ENCODE measurements at regions not wholly inside any gene's neighbourhood (a gene's known extent, or its start where the extent isn't known, plus 50 kb on each side); places are given as distances from the start of the nearest gene placed in this dataset.
"Not testable (repeated sequence)": the region's sequence is repeated elsewhere in the genome, so short reads cannot be mapped to it uniquely, and the experiment has no call there.

DNA sequence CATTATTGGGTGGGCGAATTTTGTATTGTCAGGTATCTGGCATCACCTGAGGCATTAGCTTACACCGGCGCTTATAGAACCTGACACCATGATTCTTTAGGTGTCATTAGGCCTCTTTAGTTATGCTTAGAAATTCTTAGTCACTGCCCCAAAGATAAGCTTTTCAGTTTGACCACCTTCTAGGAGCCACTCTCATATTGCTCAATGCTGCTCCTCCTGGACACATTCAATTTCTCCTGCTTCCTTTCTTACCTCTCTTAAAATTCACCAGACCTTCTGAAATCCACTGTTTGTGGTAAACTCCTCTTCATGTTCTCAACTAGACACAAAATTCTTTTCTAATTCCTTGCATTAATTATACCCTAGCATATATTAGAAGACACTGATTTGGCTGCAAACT, 93.9 kb upstream of the NOX4 start:
- not testable (repeated sequence) for H3K27ac ChIP-seq (ENCODE audit: low read depth, low read length); H3K27me3 ChIP-seq (ENCODE audit: control insufficient read depth, insufficient read depth, low read length); H3K4me1 ChIP-seq (ENCODE audit: control insufficient read depth, insufficient read depth, low read length); H3K36me3 ChIP-seq (ENCODE audit: control insufficient read depth, insufficient read depth, low read length); H3K4me3 ChIP-seq (ENCODE audit: low read depth, low read length); H3K9me3 ChIP-seq (ENCODE audit: control insufficient read depth, insufficient read depth, low read depth, low read length); H3K9ac ChIP-seq (ENCODE audit: low read length)

DNA sequence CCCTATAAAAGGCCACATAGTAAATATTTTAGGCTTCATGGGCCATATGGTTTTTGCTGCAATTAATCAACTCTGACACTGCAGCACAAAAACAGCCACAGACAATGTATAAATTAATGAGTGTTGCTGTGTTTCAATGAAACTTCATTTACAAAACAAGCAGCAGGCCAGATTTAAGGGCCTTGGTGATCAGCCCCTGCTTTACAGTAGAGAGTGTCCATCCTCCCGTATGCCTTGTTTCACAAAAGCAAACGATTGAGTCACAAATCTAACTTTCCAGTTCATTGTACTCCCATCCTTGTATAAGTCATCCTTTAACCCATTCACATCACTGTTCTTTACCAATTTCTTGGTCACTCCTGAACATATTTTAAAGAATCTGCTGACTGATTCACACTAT, 94.3 kb upstream of the NOX4 start:
- H3K9ac ChIP-seq (ENCODE audit: low read length); H3K4me1 ChIP-seq (ENCODE audit: control insufficient read depth, insufficient read depth, low read length); H3K9me3 ChIP-seq (ENCODE audit: control insufficient read depth, insufficient read depth, low read depth, low read length); H3K27me3 ChIP-seq (ENCODE audit: control insufficient read depth, insufficient read depth, low read length); H3K4me3 ChIP-seq (ENCODE audit: low read depth, low read length); H3K27ac ChIP-seq (ENCODE audit: low read depth, low read length); H3K36me3 ChIP-seq (ENCODE audit: control insufficient read depth, insufficient read depth, low read length): not testable (repeated sequence)

DNA sequence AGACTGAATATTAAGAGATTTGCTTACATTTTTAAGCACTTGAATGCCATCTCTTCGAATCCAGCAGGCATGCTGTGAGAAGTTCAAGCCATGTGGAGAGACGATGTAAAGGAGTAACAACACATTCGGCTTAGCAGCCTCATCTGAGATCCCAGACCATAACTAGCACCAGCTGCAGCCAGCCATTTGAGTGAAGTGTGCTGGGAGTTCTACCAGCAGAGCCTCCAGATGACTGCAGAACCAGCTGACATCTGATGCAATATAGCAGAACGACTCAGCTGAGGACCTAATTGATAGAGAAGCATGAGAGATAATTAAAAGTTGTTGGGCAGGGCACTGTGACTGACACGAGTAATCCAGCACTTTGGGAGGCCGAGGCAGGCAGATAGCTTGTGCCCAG, 98.2 kb upstream of the NOX4 start:
- H3K27ac ChIP-seq (ENCODE audit: low read depth, low read length); H3K27me3 ChIP-seq (ENCODE audit: control insufficient read depth, insufficient read depth, low read length); H3K9me3 ChIP-seq (ENCODE audit: control insufficient read depth, insufficient read depth, low read depth, low read length); H3K9ac ChIP-seq (ENCODE audit: low read length); H3K4me1 ChIP-seq (ENCODE audit: control insufficient read depth, insufficient read depth, low read length); H3K36me3 ChIP-seq (ENCODE audit: control insufficient read depth, insufficient read depth, low read length); H3K4me3 ChIP-seq (ENCODE audit: low read depth, low read length): not testable (repeated sequence)

DNA sequence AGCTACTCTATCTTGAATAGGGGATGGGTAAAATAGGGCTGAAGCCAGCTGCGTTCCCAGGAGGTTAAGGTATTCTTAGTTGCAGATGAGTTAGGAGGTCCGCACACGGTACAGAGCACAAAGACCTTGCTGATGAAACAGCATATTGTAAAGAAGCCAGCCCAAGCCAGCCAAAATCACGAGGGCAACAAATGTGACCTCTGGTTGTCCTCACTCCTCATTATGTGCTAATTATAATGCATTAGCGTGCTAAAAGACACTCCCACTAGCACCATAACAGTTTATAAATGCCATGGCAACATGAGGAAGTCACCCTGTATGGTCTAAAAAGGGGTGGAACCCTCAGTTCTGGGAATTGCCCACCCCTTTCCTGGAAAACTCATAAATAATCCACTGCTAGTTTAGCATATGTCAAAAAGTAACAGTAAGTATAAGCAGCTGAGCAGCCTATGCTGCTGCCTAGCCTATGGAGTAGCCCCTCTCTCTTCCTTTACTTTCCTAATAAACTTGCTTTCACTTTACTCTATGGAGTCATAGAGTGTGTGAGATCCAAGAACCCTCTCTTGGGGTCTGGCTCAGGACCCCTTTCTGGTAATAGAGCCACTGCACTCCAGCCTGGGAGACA, 98.9 kb upstream of the NOX4 start:
- H3K9me3 ChIP-seq (ENCODE audit: control insufficient read depth, insufficient read depth, low read depth, low read length); H3K4me1 ChIP-seq (ENCODE audit: control insufficient read depth, insufficient read depth, low read length); H3K9ac ChIP-seq (ENCODE audit: low read length); H3K27me3 ChIP-seq (ENCODE audit: control insufficient read depth, insufficient read depth, low read length); H3K27ac ChIP-seq (ENCODE audit: low read depth, low read length); H3K36me3 ChIP-seq (ENCODE audit: control insufficient read depth, insufficient read depth, low read length); H3K4me3 ChIP-seq (ENCODE audit: low read depth, low read length): not testable (repeated sequence)

DNA sequence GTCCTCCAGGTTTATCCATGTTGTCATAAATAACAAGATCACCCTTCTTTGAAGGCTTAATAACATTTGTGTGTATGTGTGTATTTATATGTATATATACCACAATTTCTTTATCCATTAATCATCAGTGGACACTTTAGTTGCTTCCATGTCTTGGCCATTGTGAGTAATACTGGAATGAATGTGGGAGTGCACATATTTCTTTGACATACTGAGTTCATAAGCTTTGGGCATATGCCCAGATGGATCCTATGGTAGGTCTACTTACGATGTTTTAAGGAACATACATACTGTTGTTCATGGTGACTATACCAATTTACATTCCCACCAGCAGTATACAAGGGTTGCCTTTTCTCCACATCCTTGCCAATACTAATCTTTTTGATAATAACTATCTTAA, 108.8 kb upstream of the TRIM77 start:
- not testable (repeated sequence) for H3K27me3 ChIP-seq (ENCODE audit: control insufficient read depth, insufficient read depth, low read length); H3K4me3 ChIP-seq (ENCODE audit: low read depth, low read length); H3K9me3 ChIP-seq (ENCODE audit: control insufficient read depth, insufficient read depth, low read depth, low read length); H3K36me3 ChIP-seq (ENCODE audit: control insufficient read depth, insufficient read depth, low read length); H3K9ac ChIP-seq (ENCODE audit: low read length); H3K4me1 ChIP-seq (ENCODE audit: control insufficient read depth, insufficient read depth, low read length); H3K27ac ChIP-seq (ENCODE audit: low read depth, low read length)

DNA sequence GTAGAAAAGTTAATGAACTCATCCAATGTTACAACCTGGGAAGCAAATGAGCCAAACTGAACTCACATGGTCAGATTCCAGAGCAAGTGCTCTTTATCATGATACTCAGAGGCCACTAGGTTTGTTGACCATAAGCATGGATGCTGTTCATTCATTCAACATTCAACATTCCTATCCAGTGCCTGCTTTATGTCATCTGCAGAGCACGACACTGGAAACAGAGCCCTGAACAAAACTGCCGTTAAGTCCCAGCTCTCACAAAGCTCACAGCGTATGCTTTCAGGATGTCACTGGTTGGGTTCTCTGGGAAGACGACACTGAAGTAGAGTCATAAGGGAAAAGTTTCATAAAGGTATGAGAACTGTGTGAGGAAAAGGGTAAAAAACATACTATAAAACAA, 105.8 kb upstream of the TRIM77 start:
- Histone ChIP-seq H3K27me3 (ENCODE audit: control insufficient read depth, insufficient read depth, low read length) (no peaks in the 10 kb centered on the region), H3K4me1 (ENCODE audit: control insufficient read depth, insufficient read depth, low read length) (peaks cover 15% of the 10 kb centered on the region), H3K36me3 (ENCODE audit: control insufficient read depth, insufficient read depth, low read length) (no peaks in the 10 kb centered on the region), H3K4me3 (ENCODE audit: low read depth, low read length) (no peak overlapping the region), H3K9ac (ENCODE audit: low read length) (no peak overlapping the region), H3K9me3 (ENCODE audit: control insufficient read depth, insufficient read depth, low read depth, low read length) (no peaks in the 10 kb centered on the region), H3K27ac (ENCODE audit: low read depth, low read length) (no peak overlapping the region)

DNA sequence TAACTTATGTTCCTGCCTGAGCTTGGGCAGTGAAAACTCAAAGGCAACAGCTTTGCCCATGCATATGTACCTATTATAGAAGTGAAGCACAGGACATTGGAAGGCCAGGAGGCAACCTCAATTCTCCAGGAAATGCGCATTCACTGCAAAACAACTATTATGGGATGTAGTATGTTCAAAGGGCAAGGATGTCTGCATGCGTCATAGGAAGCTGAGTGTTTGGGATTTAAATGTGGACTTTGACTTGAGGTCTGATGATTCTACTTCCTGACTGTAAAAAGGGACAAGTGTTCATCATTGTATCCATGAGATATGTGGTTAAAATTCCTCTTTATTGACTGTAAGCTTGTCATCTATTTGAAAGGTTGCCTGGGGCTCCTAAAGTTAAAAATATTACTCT, 103.3 kb upstream of the TRIM77 start:
- H3K9me3 ChIP-seq (ENCODE audit: control insufficient read depth, insufficient read depth, low read depth, low read length); H3K36me3 ChIP-seq (ENCODE audit: control insufficient read depth, insufficient read depth, low read length); H3K9ac ChIP-seq (ENCODE audit: low read length); H3K27me3 ChIP-seq (ENCODE audit: control insufficient read depth, insufficient read depth, low read length); H3K27ac ChIP-seq (ENCODE audit: low read depth, low read length); H3K4me3 ChIP-seq (ENCODE audit: low read depth, low read length): not testable (repeated sequence)
- H3K4me1 ChIP-seq (ENCODE audit: control insufficient read depth, insufficient read depth, low read length) = peaks cover 15% of the 10 kb centered on the region

DNA sequence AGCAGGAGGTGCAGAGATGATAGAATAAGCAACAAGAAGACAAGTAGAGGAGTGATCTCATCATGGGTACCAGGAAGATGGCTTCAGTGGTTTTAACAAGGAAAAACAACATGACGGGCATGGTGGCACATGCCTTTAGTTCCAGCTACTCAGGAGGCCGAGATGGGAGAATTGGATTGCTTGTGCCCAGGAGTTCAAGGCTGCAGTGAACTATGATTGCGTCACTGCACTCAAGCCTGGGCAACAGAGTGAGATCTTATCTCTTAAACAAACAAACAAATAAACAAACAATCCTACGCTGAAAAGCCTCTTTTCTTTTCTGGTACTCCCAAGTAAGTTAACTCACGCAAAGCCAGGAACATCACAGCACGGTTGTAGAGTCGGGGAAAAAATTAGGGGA, 102.6 kb upstream of the TRIM77 start:
- H3K27ac ChIP-seq (ENCODE audit: low read depth, low read length); H3K9ac ChIP-seq (ENCODE audit: low read length); H3K4me3 ChIP-seq (ENCODE audit: low read depth, low read length): not testable (repeated sequence)

DNA sequence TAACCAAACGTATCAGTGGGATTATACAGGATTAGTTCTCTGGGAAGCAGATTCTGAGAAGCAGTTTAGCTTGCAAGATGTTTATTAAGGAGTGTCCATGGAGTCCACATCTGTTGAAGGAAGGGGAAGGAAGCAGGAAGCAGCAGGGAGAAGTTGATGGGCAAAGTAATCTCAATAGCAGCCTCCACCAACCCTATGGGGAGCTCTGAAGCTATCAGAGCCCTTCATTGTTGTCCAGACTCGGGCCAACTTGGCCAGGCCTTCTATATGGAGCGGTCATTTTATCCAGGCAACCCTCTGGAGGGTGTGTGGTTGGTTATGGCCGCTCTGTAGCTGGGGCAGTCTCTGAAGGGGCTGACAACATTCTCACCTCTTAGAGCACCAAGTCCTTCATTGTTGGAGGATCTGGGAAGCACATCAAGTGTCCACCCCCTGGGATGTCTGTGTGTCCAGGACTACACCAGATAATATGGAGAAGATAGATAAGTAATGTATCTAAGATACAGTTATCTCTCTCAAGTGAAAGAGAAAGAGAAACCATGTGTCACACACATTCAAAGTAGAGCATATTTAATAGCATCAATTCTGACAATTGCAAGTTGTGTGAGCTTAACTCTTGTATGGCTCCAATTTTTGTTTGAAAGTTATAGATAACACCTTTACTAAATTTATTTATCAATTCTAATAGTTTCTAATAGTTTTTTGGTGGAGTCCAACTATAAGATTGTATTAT, 101.7 kb upstream of the TRIM77 start:
- Histone ChIP-seq H3K4me3 (ENCODE audit: low read depth, low read length) (no peak overlapping the region), H3K27ac (ENCODE audit: low read depth, low read length) (no peak overlapping the region), H3K4me1 (ENCODE audit: control insufficient read depth, insufficient read depth, low read length) (peaks cover 15% of the 10 kb centered on the region)

More for the DNA sequence above, 102.6 kb upstream of the TRIM77 start:
- H3K9me3 ChIP-seq (ENCODE audit: control insufficient read depth, insufficient read depth, low read depth, low read length); H3K36me3 ChIP-seq (ENCODE audit: control insufficient read depth, insufficient read depth, low read length); H3K27me3 ChIP-seq (ENCODE audit: control insufficient read depth, insufficient read depth, low read length): not testable (repeated sequence)
- peaks cover 15% of the 10 kb centered on the region for H3K4me1 ChIP-seq (ENCODE audit: control insufficient read depth, insufficient read depth, low read length)

DNA sequence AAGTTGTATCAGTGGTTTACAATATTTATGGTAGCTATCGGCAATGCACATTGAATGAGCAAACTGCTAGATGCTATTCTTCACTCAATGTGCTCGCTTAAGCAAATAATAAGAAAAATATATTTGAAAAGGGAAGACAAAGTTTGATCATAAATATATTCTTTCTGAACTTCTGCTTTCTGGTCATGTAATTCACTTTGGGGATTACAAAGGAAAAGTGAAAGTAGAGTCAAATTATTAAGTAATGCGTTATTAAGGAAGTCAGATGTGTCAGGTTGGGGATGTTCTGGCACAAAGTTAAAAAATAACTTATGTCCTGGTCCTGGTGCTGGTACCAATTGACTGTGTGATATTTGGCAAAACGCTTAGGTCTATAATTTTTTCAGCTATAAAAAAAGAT, 98.0 kb upstream of the TRIM77 start:
- no peak overlapping the region for H3K9ac ChIP-seq (ENCODE audit: low read length)
- H3K27ac ChIP-seq (ENCODE audit: low read depth, low read length) = no peak overlapping the region
- 0 out of 2 replicates have a peak, but pooled peaks cover 4% of the 10 kb centered on the region for H3K4me1 ChIP-seq (ENCODE audit: control insufficient read depth, insufficient read depth, low read length)
- H3K27me3 ChIP-seq (ENCODE audit: control insufficient read depth, insufficient read depth, low read length) = no peaks in the 10 kb centered on the region
- H3K36me3 ChIP-seq (ENCODE audit: control insufficient read depth, insufficient read depth, low read length) = no peaks in the 10 kb centered on the region
- H3K9me3 ChIP-seq (ENCODE audit: control insufficient read depth, insufficient read depth, low read depth, low read length) = no peaks in the 10 kb centered on the region
- no peak overlapping the region for H3K4me3 ChIP-seq (ENCODE audit: low read depth, low read length)

More for the DNA sequence above, 101.7 kb upstream of the TRIM77 start:
- H3K9me3 ChIP-seq (ENCODE audit: control insufficient read depth, insufficient read depth, low read depth, low read length) = no peaks in the 10 kb centered on the region
- H3K27me3 ChIP-seq (ENCODE audit: control insufficient read depth, insufficient read depth, low read length) = no peaks in the 10 kb centered on the region
- H3K36me3 ChIP-seq (ENCODE audit: control insufficient read depth, insufficient read depth, low read length) = no peaks in the 10 kb centered on the region
- H3K9ac ChIP-seq (ENCODE audit: low read length) = no peak overlapping the region

DNA sequence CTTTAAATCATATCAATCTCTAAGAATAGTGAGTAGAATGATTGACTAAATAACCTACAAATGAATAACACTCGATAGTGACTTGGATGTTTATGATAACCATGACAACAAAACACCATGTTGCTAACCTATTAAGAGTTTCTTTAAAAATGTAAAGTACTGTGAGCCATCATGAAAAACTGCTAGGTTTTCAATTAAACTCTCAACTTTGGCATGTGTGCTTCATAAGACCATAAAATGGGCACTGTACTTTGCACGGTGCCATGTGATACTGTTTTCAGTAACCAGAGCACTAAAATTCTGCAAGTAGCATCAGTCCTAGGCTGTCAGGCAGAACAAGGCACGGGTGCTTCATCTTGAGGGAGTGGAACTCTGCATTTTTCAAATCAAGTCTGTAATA, 96.2 kb upstream of the TRIM77 start:
- Histone ChIP-seq H3K36me3 (ENCODE audit: control insufficient read depth, insufficient read depth, low read length) (no peaks in the 10 kb centered on the region), H3K27ac (ENCODE audit: low read depth, low read length) (no peak overlapping the region), H3K9me3 (ENCODE audit: control insufficient read depth, insufficient read depth, low read depth, low read length) (no peaks in the 10 kb centered on the region), H3K9ac (ENCODE audit: low read length) (no peak overlapping the region), H3K4me1 (ENCODE audit: control insufficient read depth, insufficient read depth, low read length) (0 out of 2 replicates have a peak, but pooled peaks cover 4% of the 10 kb centered on the region), H3K27me3 (ENCODE audit: control insufficient read depth, insufficient read depth, low read length) (no peaks in the 10 kb centered on the region), H3K4me3 (ENCODE audit: low read depth, low read length) (no peak overlapping the region)

Data from HUES6 (cell line).